ENCODE measurements at regions not wholly inside any gene's neighbourhood (a gene's known extent, or its start where the extent isn't known, plus 50 kb on each side); places are given as distances from the start of the nearest gene placed in this dataset.

DNA sequence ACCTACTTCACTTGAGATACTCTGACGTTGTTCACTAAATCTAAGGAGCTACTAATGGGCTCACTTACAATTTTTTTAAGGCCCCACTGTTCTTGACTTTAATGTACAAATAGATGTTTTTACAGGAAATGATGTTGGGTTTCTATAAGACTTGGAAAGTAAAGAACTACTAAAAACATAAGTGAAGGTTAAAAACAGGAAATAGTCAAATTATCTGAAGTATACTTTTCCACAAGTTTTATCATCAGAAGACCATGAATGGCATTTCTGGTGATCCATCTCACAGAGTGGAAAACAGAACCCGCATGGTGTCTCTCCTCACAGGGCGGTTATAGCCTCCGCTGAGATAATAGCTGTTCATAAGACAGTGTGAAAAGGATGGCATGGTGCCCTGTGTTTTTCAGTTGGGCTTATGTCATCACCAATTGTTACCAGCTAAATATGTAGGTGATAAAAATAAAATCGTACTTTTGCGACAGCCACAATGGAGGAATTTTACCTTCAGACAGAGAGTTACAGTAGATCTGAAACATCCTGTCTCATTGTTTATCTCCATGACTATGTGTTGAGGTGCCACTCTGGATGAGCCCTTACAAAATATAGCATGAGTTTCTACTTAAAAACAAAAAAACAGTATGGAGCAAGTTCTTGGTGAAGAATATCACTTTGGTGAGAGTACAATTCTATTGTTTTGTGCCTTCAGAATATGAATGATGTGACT, 462.4 kb downstream of the RAP2B start:
- TF ChIP-seq, protein P1, sequence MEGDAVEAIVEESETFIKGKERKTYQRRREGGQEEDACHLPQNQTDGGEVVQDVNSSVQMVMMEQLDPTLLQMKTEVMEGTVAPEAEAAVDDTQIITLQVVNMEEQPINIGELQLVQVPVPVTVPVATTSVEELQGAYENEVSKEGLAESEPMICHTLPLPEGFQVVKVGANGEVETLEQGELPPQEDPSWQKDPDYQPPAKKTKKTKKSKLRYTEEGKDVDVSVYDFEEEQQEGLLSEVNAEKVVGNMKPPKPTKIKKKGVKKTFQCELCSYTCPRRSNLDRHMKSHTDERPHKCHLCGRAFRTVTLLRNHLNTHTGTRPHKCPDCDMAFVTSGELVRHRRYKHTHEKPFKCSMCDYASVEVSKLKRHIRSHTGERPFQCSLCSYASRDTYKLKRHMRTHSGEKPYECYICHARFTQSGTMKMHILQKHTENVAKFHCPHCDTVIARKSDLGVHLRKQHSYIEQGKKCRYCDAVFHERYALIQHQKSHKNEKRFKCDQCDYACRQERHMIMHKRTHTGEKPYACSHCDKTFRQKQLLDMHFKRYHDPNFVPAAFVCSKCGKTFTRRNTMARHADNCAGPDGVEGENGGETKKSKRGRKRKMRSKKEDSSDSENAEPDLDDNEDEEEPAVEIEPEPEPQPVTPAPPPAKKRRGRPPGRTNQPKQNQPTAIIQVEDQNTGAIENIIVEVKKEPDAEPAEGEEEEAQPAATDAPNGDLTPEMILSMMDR (IDR thresholded peaks at IDR 0.05; ENCODE audit: insufficient read depth in 1 of 2, low read depth in 1 of 2, low read length in 1 of 2, severe bottlenecking in 1 of 2, unreplicated experiment in 1 of 2): no peak
- Mint-ChIP-seq H3K4me3 (ENCODE audit: unreplicated experiment) (no peak overlapping the region), H3K36me3 (ENCODE audit: insufficient read depth, unreplicated experiment) (no peaks in the 10 kb centered on the region), H3K4me1 (ENCODE audit: low read depth, unreplicated experiment) (no peaks in the 10 kb centered on the region), H3K27me3 (ENCODE audit: insufficient read depth, unreplicated experiment) (no peaks in the 10 kb centered on the region), H3K27ac (ENCODE audit: unreplicated experiment) (no peak overlapping the region), H3K9me3 (ENCODE audit: unreplicated experiment) (no peaks in the 10 kb centered on the region)
- no TSS peak for BruUV-seq (replicated peaks)
- no peak for DNase-seq
- H3K36me3 ChIP-seq (ENCODE audit: control insufficient read depth, insufficient read depth, low read length): no peaks in the 10 kb centered on the region
- no peaks in the 10 kb centered on the region for H3K27me3 ChIP-seq (replicated peaks; ENCODE audit: control insufficient read depth, insufficient read depth, low read length)
- ChIA-PET CTCF (no interaction called here), POLR2A (no interaction called here)
- no peaks in the 10 kb centered on the region; the same call in 1 of the 2 replicates for H3K9me3 ChIP-seq
- no peaks in the 10 kb centered on the region for H3K4me1 ChIP-seq
- intact Hi-C loops (cut with micrococcal nuclease; ENCODE audit: unreplicated experiment): no loop called here
- H3K4me3 ChIP-seq (ENCODE audit: low read depth, low read length): no peak overlapping the region

DNA sequence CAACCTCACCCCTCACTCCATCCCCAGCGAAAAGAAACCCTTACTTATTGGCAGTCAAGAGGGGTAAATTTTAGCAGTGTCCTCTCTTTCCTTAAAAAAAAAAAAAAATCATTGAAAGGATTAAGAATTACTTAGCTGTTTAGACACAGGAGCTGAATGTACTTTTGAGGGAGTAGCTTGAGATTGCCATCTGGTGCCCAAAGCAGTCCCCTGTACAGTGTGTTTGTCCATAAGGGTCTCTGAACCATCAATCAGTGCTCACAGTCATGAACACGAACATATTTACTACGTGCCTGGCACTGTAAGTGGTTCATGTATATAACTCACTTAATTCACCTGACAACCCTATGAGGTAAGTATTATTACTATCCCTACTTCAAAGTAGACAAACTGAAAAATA, 463.5 kb downstream of the RAP2B start:
- DNase-seq: no peak
- Mint-ChIP-seq H3K4me1 (ENCODE audit: low read depth, unreplicated experiment) (no peaks in the 10 kb centered on the region), H3K27ac (ENCODE audit: unreplicated experiment) (no peak overlapping the region), H3K36me3 (ENCODE audit: insufficient read depth, unreplicated experiment) (no peaks in the 10 kb centered on the region), H3K27me3 (ENCODE audit: insufficient read depth, unreplicated experiment) (no peaks in the 10 kb centered on the region), H3K9me3 (ENCODE audit: unreplicated experiment) (no peaks in the 10 kb centered on the region), H3K4me3 (ENCODE audit: unreplicated experiment) (no peak overlapping the region)
- TF ChIP-seq, protein P1 (IDR thresholded peaks at IDR 0.05; ENCODE audit: insufficient read depth in 1 of 2, low read depth in 1 of 2, low read length in 1 of 2, severe bottlenecking in 1 of 2, unreplicated experiment in 1 of 2): no peak
- H3K27me3 ChIP-seq (replicated peaks; ENCODE audit: control insufficient read depth, insufficient read depth, low read length): no peaks in the 10 kb centered on the region
- no peaks in the 10 kb centered on the region for H3K36me3 ChIP-seq (ENCODE audit: control insufficient read depth, insufficient read depth, low read length)
- H3K4me3 ChIP-seq (ENCODE audit: low read depth, low read length): no peak overlapping the region
- intact Hi-C loops (cut with micrococcal nuclease; ENCODE audit: unreplicated experiment): no loop called here
- no peaks in the 10 kb centered on the region for H3K4me1 ChIP-seq
- ChIA-PET POLR2A (no interaction called here), CTCF (no interaction called here)
- H3K9me3 ChIP-seq: no peaks in the 10 kb centered on the region; the same call in 1 of the 2 replicates
- BruUV-seq (replicated peaks): no TSS peak

DNA sequence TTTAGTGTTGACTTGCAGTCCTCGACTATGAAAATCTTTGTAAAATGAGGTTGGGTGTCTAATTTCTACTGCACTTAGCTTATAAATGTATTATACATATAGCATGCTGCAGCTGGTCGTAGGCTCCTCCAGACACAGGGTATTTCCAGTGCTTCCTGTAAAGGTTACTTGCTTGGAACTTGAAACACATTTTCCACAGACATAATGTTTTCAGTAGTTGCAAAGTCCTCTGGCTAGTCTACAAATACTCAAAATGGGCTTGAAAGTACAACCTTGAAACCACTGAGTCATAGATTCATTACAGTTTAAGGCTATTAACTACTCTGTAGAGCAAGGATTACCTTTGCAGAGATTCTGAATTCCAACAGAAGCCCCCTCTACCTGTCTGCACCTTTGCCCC, 464.1 kb downstream of the RAP2B start:
- intact Hi-C loops (cut with micrococcal nuclease; ENCODE audit: unreplicated experiment): no loop called here
- no peaks in the 10 kb centered on the region for H3K36me3 Mint-ChIP-seq (ENCODE audit: insufficient read depth, unreplicated experiment)

More for the DNA sequence above, 464.1 kb downstream of the RAP2B start:
- Histone ChIP-seq H3K9me3 (no peaks in the 10 kb centered on the region; the same call in 1 of the 2 replicates), H3K4me3 (ENCODE audit: low read depth, low read length) (no peak overlapping the region), H3K36me3 (ENCODE audit: control insufficient read depth, insufficient read depth, low read length) (no peaks in the 10 kb centered on the region), H3K27me3 (replicated peaks; ENCODE audit: control insufficient read depth, insufficient read depth, low read length) (no peaks in the 10 kb centered on the region), H3K4me1 (no peaks in the 10 kb centered on the region)
- no peaks in the 10 kb centered on the region for H3K4me1 Mint-ChIP-seq (ENCODE audit: low read depth, unreplicated experiment)
- ChIA-PET CTCF (no interaction called here), POLR2A (no interaction called here)
- no peak overlapping the region for H3K27ac Mint-ChIP-seq (ENCODE audit: unreplicated experiment)
- no peak for DNase-seq
- no peaks in the 10 kb centered on the region for H3K9me3 Mint-ChIP-seq (ENCODE audit: unreplicated experiment)
- no peak overlapping the region for H3K4me3 Mint-ChIP-seq (ENCODE audit: unreplicated experiment)
- TF ChIP-seq, protein P1 (IDR thresholded peaks at IDR 0.05; ENCODE audit: insufficient read depth in 1 of 2, low read depth in 1 of 2, low read length in 1 of 2, severe bottlenecking in 1 of 2, unreplicated experiment in 1 of 2): no peak
- no peaks in the 10 kb centered on the region for H3K27me3 Mint-ChIP-seq (ENCODE audit: insufficient read depth, unreplicated experiment)
- no TSS peak for BruUV-seq (replicated peaks)

All from Caco-2 (cell line).